ENCODE measurements at regions not wholly inside any gene's neighbourhood (a gene's known extent, or its start where the extent isn't known, plus 50 kb on each side); places are given as distances from the start of the nearest gene placed in this dataset.

- no peak for TF ChIP-seq POLR2A (IDR thresholded peaks at IDR 0.05)
- TF ChIP-seq, protein P1, sequence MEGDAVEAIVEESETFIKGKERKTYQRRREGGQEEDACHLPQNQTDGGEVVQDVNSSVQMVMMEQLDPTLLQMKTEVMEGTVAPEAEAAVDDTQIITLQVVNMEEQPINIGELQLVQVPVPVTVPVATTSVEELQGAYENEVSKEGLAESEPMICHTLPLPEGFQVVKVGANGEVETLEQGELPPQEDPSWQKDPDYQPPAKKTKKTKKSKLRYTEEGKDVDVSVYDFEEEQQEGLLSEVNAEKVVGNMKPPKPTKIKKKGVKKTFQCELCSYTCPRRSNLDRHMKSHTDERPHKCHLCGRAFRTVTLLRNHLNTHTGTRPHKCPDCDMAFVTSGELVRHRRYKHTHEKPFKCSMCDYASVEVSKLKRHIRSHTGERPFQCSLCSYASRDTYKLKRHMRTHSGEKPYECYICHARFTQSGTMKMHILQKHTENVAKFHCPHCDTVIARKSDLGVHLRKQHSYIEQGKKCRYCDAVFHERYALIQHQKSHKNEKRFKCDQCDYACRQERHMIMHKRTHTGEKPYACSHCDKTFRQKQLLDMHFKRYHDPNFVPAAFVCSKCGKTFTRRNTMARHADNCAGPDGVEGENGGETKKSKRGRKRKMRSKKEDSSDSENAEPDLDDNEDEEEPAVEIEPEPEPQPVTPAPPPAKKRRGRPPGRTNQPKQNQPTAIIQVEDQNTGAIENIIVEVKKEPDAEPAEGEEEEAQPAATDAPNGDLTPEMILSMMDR (IDR thresholded peaks at IDR 0.05 in 8 of 11, conservative IDR thresholded peaks at IDR 0.05 in 3 of 11) = no peak
- TF ChIP-seq POLR2AphosphoS5 (IDR thresholded peaks at IDR 0.05) = no peak
Measured at GRCh38 chrX:94551831-94552230, 877.8 kb downstream of the FAM133A start.

Data from spleen (tissue), 7 donors.